OCI-LY3 (cell line): ENCODE measurements at regions not wholly inside any gene's neighbourhood (a gene's known extent, or its start where the extent isn't known, plus 50 kb on each side); places are given as distances from the start of the nearest gene placed in this dataset.

Source experiments
- H2AFZ ChIP-seq: fragments of 200-600, 300-600 bp; shearing (Covaris generic); 2 replicates; pipeline ENCODE4 v1.6.0; 2014; ENCODE audit warnings: antibody characterized with exemption, low read depth, low read length
- H3K27ac ChIP-seq: fragments of 200-600, 300-600 bp; sonication (generic); 2 replicates; pipeline ENCODE4 v1.5.1; 2014; ENCODE audit warnings: mild to moderate bottlenecking, low read length, moderate library complexity, mixed read lengths
- H3K27me3 ChIP-seq: fragments of 200-600, 300-600 bp; sonication (generic); 2 replicates; pipeline ENCODE4 v1.6.1; 2014; ENCODE audit warnings: low read depth, low read length, mixed read lengths
- H3K36me3 ChIP-seq: fragments of 200-600, 300-600 bp; sonication (generic); replicated peaks from 2 replicates; pipeline ENCODE3; 2014; ENCODE audit warnings: low read depth, low read length, mixed read lengths
- H3K4me1 ChIP-seq: fragments of 300-600, 200-600 bp; sonication (generic); 2 replicates; pipeline ENCODE4 v1.6.1; 2014; ENCODE audit warnings: low read length, mixed read lengths
- H3K4me2 ChIP-seq: fragments of 200-600, 300-600 bp; sonication (generic); 2 replicates; pipeline ENCODE4 v1.6.1; 2014; ENCODE audit warnings: low read length, mixed read lengths
- H3K4me3 ChIP-seq: fragments of 300-600, 200-600 bp; sonication (generic); 2 replicates; pipeline ENCODE4 v1.5.1; 2014; ENCODE audit warnings: antibody characterized with exemption, mild to moderate bottlenecking, low read length, moderate library complexity
- H3K79me2 ChIP-seq: fragments of 300-600, 200-600 bp; shearing (Covaris generic); 2 replicates; pipeline ENCODE4 v1.6.1; 2014; ENCODE audit warnings: mild to moderate bottlenecking, low read length, mixed read lengths
- H3K9ac ChIP-seq: fragments of 300-600, 200-600 bp; shearing (Covaris generic); 2 replicates; pipeline ENCODE4 v1.6.0; 2014; ENCODE audit warnings: mild to moderate bottlenecking, low read length, moderate library complexity
- H3K9me3 ChIP-seq: fragments of 200-600, 300-600 bp; shearing (Covaris generic); 2 replicates; pipeline ENCODE4 v1.6.1; 2014; ENCODE audit warnings: low read length, mixed read lengths; ENCODE audit not compliant: insufficient read depth
- H4K20me1 ChIP-seq: fragments of 200-600, 300-600 bp; sonication (generic); 2 replicates; pipeline ENCODE4 v1.6.1; 2016; ENCODE audit warnings: low read length, mixed read lengths; ENCODE audit not compliant: insufficient read depth
- CTCF ChIP-seq: fragments of 200-600, 300-600 bp; sonication (generic); IDR thresholded peaks from 2 replicates; pipeline ENCODE4 v1.5.1; 2014; ENCODE audit warnings: antibody characterized with exemption, low read length, low read depth
- EZH2phosphoT487 ChIP-seq: fragments of 200-600 bp; shearing (Covaris generic); IDR thresholded peaks from 2 replicates; pipeline ENCODE4 v1.6.1; 2018; ENCODE audit warnings: antibody characterized with exemption, mixed run types, low read depth

DNA sequence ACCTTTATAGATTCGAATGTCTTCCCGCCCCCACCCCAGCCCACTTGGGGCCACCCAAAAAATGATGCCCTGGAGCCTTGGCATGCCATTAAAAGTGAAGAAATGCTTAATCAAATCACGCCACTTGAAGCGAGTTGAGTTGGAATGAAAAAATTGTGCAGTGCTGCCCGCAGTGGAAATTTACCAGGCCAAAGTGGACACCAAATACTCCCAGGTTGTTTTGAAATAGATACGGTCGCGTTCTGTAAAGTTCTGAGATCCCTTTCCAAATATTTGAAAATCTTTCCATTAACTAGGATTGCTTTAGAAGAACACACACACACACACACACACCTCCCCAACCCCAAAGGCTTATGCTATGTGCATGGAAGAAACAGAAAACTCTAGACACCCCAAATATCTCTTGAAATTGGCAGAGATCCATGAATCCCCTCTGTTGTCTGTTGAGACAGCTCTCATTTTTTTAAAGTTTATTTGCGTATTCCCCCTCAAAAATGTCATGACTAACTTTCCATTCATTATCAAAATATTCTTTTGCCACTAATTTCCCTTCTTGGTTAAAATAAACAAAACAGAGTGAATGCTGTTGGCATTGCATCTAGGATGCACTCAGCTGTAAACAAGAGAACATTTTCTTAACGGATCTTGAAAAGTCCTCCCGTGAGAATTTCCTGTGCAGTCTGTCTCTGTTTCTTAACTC lies 142.3 kb upstream of the KCNE2 start:
- Histone ChIP-seq H3K4me3 (no peak overlapping the region), H3K4me2 (no peak overlapping the region), H4K20me1 (no peaks in the 10 kb centered on the region), H2AFZ (no peak overlapping the region), H3K27me3 (no peaks in the 10 kb centered on the region), H3K79me2 (no peaks in the 10 kb centered on the region), H3K36me3 (no peaks in the 10 kb centered on the region), H3K9ac (no peak overlapping the region), H3K4me1 (peaks cover 13% of the 10 kb centered on the region), H3K27ac (no peak overlapping the region), H3K9me3 (no peaks in the 10 kb centered on the region)
- TF ChIP-seq EZH2phosphoT487 = no peak
- no peak for TF ChIP-seq CTCF

DNA sequence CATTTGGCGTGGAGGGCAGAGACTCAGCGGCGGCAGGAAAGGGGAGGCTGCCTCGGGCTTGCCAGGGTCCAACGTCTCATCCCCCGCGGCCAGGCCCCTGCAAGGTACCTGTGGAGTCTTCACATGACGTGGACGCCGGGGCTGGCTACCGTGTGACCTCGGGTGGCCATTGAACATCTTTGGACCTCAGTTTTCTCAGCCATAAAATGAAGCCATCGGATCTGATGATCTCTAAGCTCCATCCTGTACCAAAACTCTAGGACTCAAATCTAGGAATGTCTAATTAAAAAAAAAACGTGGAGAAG lies 141.8 kb upstream of the KCNE2 start:
- Histone ChIP-seq H3K36me3 (no peaks in the 10 kb centered on the region), H3K4me2 (no peak overlapping the region), H4K20me1 (no peaks in the 10 kb centered on the region), H3K4me3 (no peak overlapping the region), H3K27ac (no peak overlapping the region), H3K9ac (no peak overlapping the region), H3K27me3 (no peaks in the 10 kb centered on the region), H2AFZ (no peak overlapping the region), H3K4me1 (peaks cover 13% of the 10 kb centered on the region), H3K9me3 (no peaks in the 10 kb centered on the region), H3K79me2 (no peaks in the 10 kb centered on the region)
- TF ChIP-seq CTCF (no peak), EZH2phosphoT487 (no peak)

GRCh38 chr21:34223376-34223775 lies 140.4 kb upstream of the KCNE2 start:
- peaks cover 13% of the 10 kb centered on the region for H3K4me1 ChIP-seq
- H3K4me3 ChIP-seq = peak overlapping the region; percentile 3; the same call in 1 of the 2 replicates
- no peak for TF ChIP-seq CTCF
- no peaks in the 10 kb centered on the region for H3K27me3 ChIP-seq
- no peak overlapping the region for H2AFZ ChIP-seq
- peak overlapping the region; percentile 46 for H3K27ac ChIP-seq
- 0 out of 2 replicates have a peak overlapping the region, but pooled peaks have one; percentile 22 for H3K4me2 ChIP-seq
- H3K79me2 ChIP-seq = no peaks in the 10 kb centered on the region
- H3K36me3 ChIP-seq = no peaks in the 10 kb centered on the region
- H3K9ac ChIP-seq = no peak overlapping the region
- no peaks in the 10 kb centered on the region for H3K9me3 ChIP-seq
- H4K20me1 ChIP-seq = no peaks in the 10 kb centered on the region

GRCh38 chr21:34227386-34227852 lies 136.4 kb upstream of the KCNE2 start:
- H3K79me2 ChIP-seq = no peaks in the 10 kb centered on the region
- no peaks in the 10 kb centered on the region for H4K20me1 ChIP-seq
- H3K4me3 ChIP-seq = no peak overlapping the region
- H3K27ac ChIP-seq = no peak overlapping the region
- no peaks in the 10 kb centered on the region for H3K36me3 ChIP-seq
- H3K9ac ChIP-seq = no peak overlapping the region
- TF ChIP-seq CTCF (no peak), EZH2phosphoT487 (no peak)
- peaks cover 13% of the 10 kb centered on the region for H3K4me1 ChIP-seq
- no peaks in the 10 kb centered on the region for H3K27me3 ChIP-seq
- H3K4me2 ChIP-seq = no peak overlapping the region
- no peak overlapping the region for H2AFZ ChIP-seq
- H3K9me3 ChIP-seq = no peaks in the 10 kb centered on the region
